H9 (cell line): ENCODE measurements at regions not wholly inside any gene's neighbourhood (a gene's known extent, or its start where the extent isn't known, plus 50 kb on each side); places are given as distances from the start of the nearest gene placed in this dataset.

ENCODE experiments used
- DNase-seq: peaks from one replicate; pipeline ENCODE4 v3.0.0-alpha.2; 2017
- H2AFZ ChIP-seq: one replicate; pipeline ENCODE4 v1.6.1; 2013; ENCODE audit warnings: mild to moderate bottlenecking, low read length, control low read depth, moderate library complexity
- H2AK5ac ChIP-seq: 2 replicates; pipeline ENCODE4 v1.6.1; 2013; ENCODE audit warnings: low read length, control low read depth, mixed read lengths; ENCODE audit not compliant: insufficient read length
- H2BK120ac ChIP-seq: one replicate; pipeline ENCODE4 v1.6.1; 2013; ENCODE audit warnings: low read depth, mild to moderate bottlenecking, low read length, control low read depth, inconsistent platforms; ENCODE audit not compliant: poor library complexity, severe bottlenecking
- H2BK12ac ChIP-seq: 2 replicates; pipeline ENCODE4 v1.6.1; 2013; ENCODE audit warnings: low read length, control low read depth, mixed read lengths, low read depth; ENCODE audit not compliant: insufficient read length
- H2BK15ac ChIP-seq: 2 replicates; pipeline ENCODE4 v1.6.1; 2013; ENCODE audit warnings: low read depth, low read length, control low read depth
- H2BK20ac ChIP-seq: one replicate; pipeline ENCODE4 v1.6.1; 2013; ENCODE audit warnings: low read depth, mild to moderate bottlenecking, low read length, control low read depth, inconsistent platforms; ENCODE audit not compliant: poor library complexity, severe bottlenecking
- H2BK5ac ChIP-seq: 2 replicates; pipeline ENCODE4 v1.6.1; 2013; ENCODE audit warnings: low read length, control low read depth, mixed read lengths; ENCODE audit not compliant: insufficient read length
- H3K14ac ChIP-seq: 2 replicates; pipeline ENCODE4 v1.6.1; 2013; ENCODE audit warnings: low read length, control low read depth; ENCODE audit not compliant: insufficient read depth
- H3K18ac ChIP-seq: 2 replicates; pipeline ENCODE4 v1.6.1; 2013; ENCODE audit warnings: low read depth, mild to moderate bottlenecking, mixed read lengths, low read length, control low read depth; ENCODE audit not compliant: insufficient read length
- H3K23ac ChIP-seq: 2 replicates; pipeline ENCODE4 v1.6.1; 2013; ENCODE audit warnings: low read length, control low read depth, mixed read lengths, low read depth; ENCODE audit not compliant: insufficient read length
- H3K23me2 ChIP-seq: 2 replicates; pipeline ENCODE4 v1.6.1; 2013; ENCODE audit warnings: low read depth, mild to moderate bottlenecking, mixed read lengths, low read length, control low read depth; ENCODE audit not compliant: insufficient read length, poor library complexity, severe bottlenecking
- H3K27ac ChIP-seq: 2 replicates; pipeline ENCODE4 v1.5.1; 2013; ENCODE audit warnings: low read length, control low read depth, mixed read lengths, low read depth; ENCODE audit not compliant: insufficient read length
- H3K27me3 ChIP-seq: 2 replicates; pipeline ENCODE4 v1.6.1; 2013; ENCODE audit warnings: low read length, control low read depth, inconsistent platforms; ENCODE audit not compliant: insufficient read depth
- H3K4ac ChIP-seq: 2 replicates; pipeline ENCODE4 v1.6.1; 2013; ENCODE audit warnings: low read depth, mild to moderate bottlenecking, control low read depth, inconsistent platforms, low read length, moderate library complexity
- H3K4me1 ChIP-seq: 2 replicates; pipeline ENCODE4 v1.6.1; 2013; ENCODE audit warnings: low read length, control low read depth, inconsistent platforms; ENCODE audit not compliant: insufficient read depth
- H3K4me2 ChIP-seq: 2 replicates; pipeline ENCODE4 v1.6.1; 2013; ENCODE audit warnings: low read length, control low read depth, mixed read lengths; ENCODE audit not compliant: insufficient read length, insufficient read depth
- H3K56ac ChIP-seq: 2 replicates; pipeline ENCODE4 v1.6.1; 2013; ENCODE audit warnings: low read depth, mild to moderate bottlenecking, mixed read lengths, low read length, control low read depth; ENCODE audit not compliant: insufficient read length
- H3K79me1 ChIP-seq: 2 replicates; pipeline ENCODE4 v1.6.1; 2013; ENCODE audit warnings: low read depth, mild to moderate bottlenecking, moderate library complexity, low read length, control low read depth, inconsistent platforms; ENCODE audit not compliant: insufficient read depth, poor library complexity, severe bottlenecking
- H3K79me2 ChIP-seq: 2 replicates; pipeline ENCODE4 v1.6.1; 2013; ENCODE audit warnings: low read length, control low read depth, inconsistent platforms; ENCODE audit not compliant: insufficient read depth
- H3K9ac ChIP-seq: 2 replicates; pipeline ENCODE4 v1.6.1; 2013; ENCODE audit warnings: low read length, control low read depth, mixed read lengths; ENCODE audit not compliant: insufficient read length; ENCODE audit errors: extremely low read depth
- H3K9me3 ChIP-seq: one replicate; pipeline ENCODE4 v1.6.1; 2013; ENCODE audit warnings: low read depth, low read length, inconsistent platforms; ENCODE audit not compliant: control insufficient read depth
- H3T11ph ChIP-seq: one replicate; pipeline ENCODE4 v1.6.1; 2013; ENCODE audit warnings: mild to moderate bottlenecking, low read length, control low read depth, inconsistent platforms
- H4K20me1 ChIP-seq: one replicate; pipeline ENCODE4 v1.6.1; 2013; ENCODE audit not compliant: control insufficient read depth, insufficient read length, insufficient read depth
- H4K5ac ChIP-seq: 2 replicates; pipeline ENCODE4 v1.6.1; 2013; ENCODE audit warnings: low read depth, mild to moderate bottlenecking, mixed read lengths, low read length, control low read depth; ENCODE audit not compliant: insufficient read length
- H4K8ac ChIP-seq: replicated peaks from 2 replicates; pipeline ENCODE4 v1.6.1; 2013; ENCODE audit warnings: low read length, control low read depth, mixed read lengths, low read depth; ENCODE audit not compliant: insufficient read length
- H4K91ac ChIP-seq: 2 replicates; pipeline ENCODE4 v1.6.1; 2013; ENCODE audit warnings: low read depth, mild to moderate bottlenecking, moderate library complexity, mixed read lengths, low read length, control low read depth; ENCODE audit not compliant: insufficient read length
- H3K27ac Mint-ChIP-seq, 3 experiments: 2 replicates in 2 of 3; 3 replicates in 1 of 3; pipeline ENCODE4 v1.8.0; 2020 to 2021; ENCODE audit warnings: mixed read lengths in 3 of 3, mild to moderate bottlenecking in 1 of 3, moderate library complexity in 1 of 3
- H3K27me3 Mint-ChIP-seq: 2 replicates; pipeline ENCODE4 v1.8.0; 2021; ENCODE audit warnings: low read depth, mild to moderate bottlenecking, moderate library complexity, mixed read lengths
- H3K36me3 Mint-ChIP-seq, 3 experiments: 2 replicates in 2 of 3; 3 replicates in 1 of 3; pipeline ENCODE4 v1.8.0; 2020 to 2021; ENCODE audit warnings: low read depth in 3 of 3, mixed read lengths in 3 of 3; ENCODE audit not compliant: insufficient read depth in 1 of 3
- H3K4me1 Mint-ChIP-seq, 2 experiments: 2 replicates each; pipeline ENCODE4 v1.8.0; 2020; ENCODE audit warnings: mixed read lengths in 2 of 2
- H3K4me3 Mint-ChIP-seq, 2 experiments: 2 replicates in 1 of 2; 3 replicates in 1 of 2; pipeline ENCODE4 v1.8.0; 2020 to 2021; ENCODE audit warnings: mild to moderate bottlenecking in 2 of 2, mixed read lengths in 2 of 2, moderate library complexity in 1 of 2
- H3K9me3 Mint-ChIP-seq, 2 experiments: 2 replicates in 1 of 2; 3 replicates in 1 of 2; pipeline ENCODE4 v1.8.0; 2020; ENCODE audit warnings: mild to moderate bottlenecking in 2 of 2, mixed read lengths in 2 of 2, moderate library complexity in 1 of 2
- CTCF ChIP-seq: fragments of 200-600 bp; sonication (generic); conservative IDR thresholded peaks from 3 replicates; pipeline ENCODE4 v1.8.0; 2021; ENCODE audit warnings: antibody characterized with exemption, mild to moderate bottlenecking
- WGBS: extraction: QIAGEN DNeasy Blood & Tissue Kit; methylation state at CpG from one replicate; pipeline ENCODE4 v1.1.7; 2013; ENCODE audit warnings: missing lambda C conversion rate, low lambda C conversion rate, mixed read lengths; ENCODE audit not compliant: insufficient read length; ENCODE audit errors: extremely low coverage; 5-methylcytosine and 5-hydroxymethylcytosine counted together

- Histone ChIP-seq H4K91ac (no peak overlapping the region), H2BK12ac (no peak overlapping the region), H4K5ac (no peak overlapping the region), H3K18ac (no peak overlapping the region), H3K9ac (no peak overlapping the region), H3K23ac (no peak overlapping the region), H3K4ac (no peak overlapping the region), H2BK15ac (no peak overlapping the region), H3K23me2 (no peaks in the 10 kb centered on the region), H3K79me1 (no peaks in the 10 kb centered on the region), H3K56ac (no peak overlapping the region), H4K20me1 (no peaks in the 10 kb centered on the region), H3K9me3 (peaks cover 13% of the 10 kb centered on the region), H3K4me2 (no peak overlapping the region), H2BK5ac (no peak overlapping the region), H3K79me2 (no peaks in the 10 kb centered on the region), H2AFZ (no peak overlapping the region), H3T11ph (no peak overlapping the region), H3K27ac (no peak overlapping the region), H2BK20ac (no peak overlapping the region), H4K8ac (no peak overlapping the region), H3K14ac (no peak overlapping the region), H2AK5ac (no peak overlapping the region), H3K27me3 (no peaks in the 10 kb centered on the region), H2BK120ac (no peak overlapping the region), H3K4me1 (no peaks in the 10 kb centered on the region)
- Mint-ChIP-seq H3K4me1 (no peaks in the 10 kb centered on the region), H3K36me3 (peaks cover 0 to 8% (median 3%) of the 10 kb centered on the region in 3 experiments; a peak in 5 of 7 replicates), H3K27ac (no peak overlapping the region), H3K4me3 (no peak overlapping the region), H3K9me3 (peaks cover 7 to 17% of the 10 kb centered on the region in 2 experiments; a peak in 4 of 5 replicates), H3K27me3 (no peaks in the 10 kb centered on the region; the same call in 1 of the 2 replicates)
- DNase-seq = no peak
- WGBS = no CpG with 5 or more reads among the region's 1 CpG
- TF ChIP-seq CTCF = no peak
Observed at GRCh38 chr2:65754219-65754618, 321.8 kb upstream of the SPRED2 start.
